Lower lobe of right lung (tissue), 2 donors: ENCODE measurements at regions not wholly inside any gene's neighbourhood (a gene's known extent, or its start where the extent isn't known, plus 50 kb on each side); places are given as distances from the start of the nearest gene placed in this dataset.
A peak's percentile ranks its signal among the peaks of the same experiment; 100 is the strongest.

Experiments
- ATAC-seq, 2 donors: fragments of 200-7000 bp; cut with Tn5 transposase; one replicate each; pipeline ENCODE4 v1.9.1; 2020 to 2022; ENCODE audit warnings: mild to moderate bottlenecking in 2 of 2, moderate library complexity in 2 of 2
- DNase-seq: peaks from one replicate; pipeline ENCODE4 v3.0.0-alpha.2; 2020
- H3K27ac ChIP-seq: fragments of 200-600 bp; one replicate; pipeline ENCODE4 v1.8.0; 2022
- H3K27me3 ChIP-seq: fragments of 200-600 bp; one replicate; pipeline ENCODE4 v1.8.0; 2022; ENCODE audit warnings: low read depth
- H3K36me3 ChIP-seq: fragments of 200-600 bp; one replicate; pipeline ENCODE4 v1.8.0; 2022; ENCODE audit warnings: mild to moderate bottlenecking
- H3K4me1 ChIP-seq: fragments of 200-600 bp; one replicate; pipeline ENCODE4 v1.8.0; 2022
- H3K4me3 ChIP-seq: fragments of 200-600 bp; one replicate; pipeline ENCODE4 v1.8.0; 2022; ENCODE audit warnings: mild to moderate bottlenecking
- H3K9me3 ChIP-seq: fragments of 200-600 bp; one replicate; pipeline ENCODE4 v1.8.0; 2022
- CTCF ChIP-seq: fragments of 200-600 bp; IDR thresholded peaks from one replicate; pipeline ENCODE4 v1.8.0; 2022; ENCODE audit warnings: antibody characterized with exemption, mild to moderate bottlenecking
- intact Hi-C: fragments of 100-400 bp; cut with DNase I; formaldehyde crosslinking; loops from one replicate; pipeline ENCODE4 v1.11.0; 2022
- donor health status: DM: no; HTN: yes; CAD: no; lungs with severe emphysema.

GRCh38 chr22:49215840-49216239 is 611.8 kb downstream of the BRD1 start:
- Histone ChIP-seq H3K4me3 (no peak overlapping the region), H3K27ac (no peak overlapping the region), H3K4me1 (no peaks in the 10 kb centered on the region), H3K9me3 (no peaks in the 10 kb centered on the region), H3K27me3 (no peaks in the 10 kb centered on the region), H3K36me3 (no peaks in the 10 kb centered on the region)
- peak; percentile 13 for DNase-seq
- TF ChIP-seq CTCF: no peak
- ATAC-seq: no peak
- intact Hi-C loops: no loop called here

- ATAC-seq (no peak), DNase-seq (peak; percentile 31)
- Histone ChIP-seq H3K36me3 (no peaks in the 10 kb centered on the region), H3K27ac (no peak overlapping the region), H3K27me3 (no peaks in the 10 kb centered on the region), H3K4me3 (no peak overlapping the region), H3K4me1 (no peaks in the 10 kb centered on the region), H3K9me3 (no peaks in the 10 kb centered on the region)
- intact Hi-C loops: no loop called here
- no peak for TF ChIP-seq CTCF
These were observed 612.7 kb downstream of the BRD1 start for GRCh38 chr22:49214976-49215375.

- Histone ChIP-seq H3K27me3 (peaks cover 3% of the 10 kb centered on the region), H3K9me3 (no peaks in the 10 kb centered on the region), H3K4me1 (no peaks in the 10 kb centered on the region), H3K27ac (no peak overlapping the region), H3K4me3 (no peak overlapping the region), H3K36me3 (no peaks in the 10 kb centered on the region)
- TF ChIP-seq CTCF: no peak
- ATAC-seq (no peak), DNase-seq (peak; percentile 11)
- intact Hi-C loops: no loop called here
These were observed 613.8 kb downstream of the BRD1 start for GRCh38 chr22:49213731-49214352.

GRCh38 chr22:49212466-49212865 is 615.2 kb downstream of the BRD1 start:
- DNase-seq: peak; percentile 31
- H3K4me1 ChIP-seq: no peaks in the 10 kb centered on the region
- peaks cover 3% of the 10 kb centered on the region for H3K27me3 ChIP-seq
- no peak overlapping the region for H3K27ac ChIP-seq
- H3K9me3 ChIP-seq: no peaks in the 10 kb centered on the region
- intact Hi-C loops: no loop called here
- ATAC-seq: no peak
- TF ChIP-seq CTCF: no peak
- H3K36me3 ChIP-seq: no peaks in the 10 kb centered on the region
- H3K4me3 ChIP-seq: no peak overlapping the region

- Histone ChIP-seq H3K27ac (no peak overlapping the region), H3K27me3 (peaks cover 3% of the 10 kb centered on the region), H3K36me3 (no peaks in the 10 kb centered on the region), H3K9me3 (no peaks in the 10 kb centered on the region), H3K4me3 (no peak overlapping the region), H3K4me1 (no peaks in the 10 kb centered on the region)
- ATAC-seq (no peak), DNase-seq (peak; percentile 10)
- no peak for TF ChIP-seq CTCF
- intact Hi-C loops: no loop called here
These were observed 615.7 kb downstream of the BRD1 start for GRCh38 chr22:49212002-49212401.

- H3K27ac ChIP-seq: no peak overlapping the region
- H3K4me3 ChIP-seq: no peak overlapping the region
- no peaks in the 10 kb centered on the region for H3K9me3 ChIP-seq
- H3K27me3 ChIP-seq: peaks cover 3% of the 10 kb centered on the region
- intact Hi-C loops: no loop called here
- no peak for TF ChIP-seq CTCF
- ATAC-seq: no peak
- no peaks in the 10 kb centered on the region for H3K4me1 ChIP-seq
- DNase-seq: peak; percentile 19
- H3K36me3 ChIP-seq: no peaks in the 10 kb centered on the region
These were observed 616.5 kb downstream of the BRD1 start for GRCh38 chr22:49211176-49211575.
